OCI-LY1 (cell line): ENCODE measurements at regions not wholly inside any gene's neighbourhood (a gene's known extent, or its start where the extent isn't known, plus 50 kb on each side); places are given as distances from the start of the nearest gene placed in this dataset.

Source experiments
- H2AFZ ChIP-seq: fragments of 200-600 bp; sonication (generic), shearing (Covaris generic); 2 replicates; pipeline ENCODE4 v1.6.0; 2014; ENCODE audit warnings: antibody characterized with exemption, mild to moderate bottlenecking, low read length
- H3F3A ChIP-seq: fragments of 200-600 bp; sonication (generic), shearing (Covaris generic); 2 replicates; pipeline ENCODE4 v1.6.0; 2014; ENCODE audit warnings: mild to moderate bottlenecking, antibody characterized with exemption, low read length, moderate library complexity; ENCODE audit not compliant: insufficient read depth
- H3K27ac ChIP-seq: fragments of 200-600 bp; sonication (generic); 2 replicates; pipeline ENCODE4 v1.5.1; 2014; ENCODE audit warnings: low read length, mixed run types, mild to moderate bottlenecking, low read depth; ENCODE audit not compliant: poor library complexity, severe bottlenecking
- H3K27me3 ChIP-seq: fragments of 200-600 bp; sonication (generic); 2 replicates; pipeline ENCODE4 v1.6.0; 2014; ENCODE audit warnings: antibody characterized with exemption, mild to moderate bottlenecking, low read length, moderate library complexity; ENCODE audit not compliant: insufficient read depth
- H3K36me3 ChIP-seq: fragments of 200-600 bp; sonication (generic); 2 replicates; pipeline ENCODE4 v1.6.1; 2014; ENCODE audit warnings: mild to moderate bottlenecking, antibody characterized with exemption, low read length, moderate library complexity, mixed read lengths; ENCODE audit not compliant: insufficient read depth
- H3K4me1 ChIP-seq: fragments of 200-600 bp; sonication (generic); 2 replicates; pipeline ENCODE4 v1.5.1; 2014; ENCODE audit warnings: mild to moderate bottlenecking, low read length, moderate library complexity; ENCODE audit not compliant: insufficient read depth, severe bottlenecking
- H3K4me2 ChIP-seq: fragments of 200-600 bp; sonication (generic), shearing (Covaris generic); 2 replicates; pipeline ENCODE4 v1.6.1; 2014; ENCODE audit warnings: low read length
- H3K4me3 ChIP-seq: fragments of 200-600 bp; sonication (generic); 2 replicates; pipeline ENCODE4 v1.5.1; 2014; ENCODE audit warnings: low read length, low read depth, mild to moderate bottlenecking, mixed read lengths; ENCODE audit not compliant: poor library complexity, severe bottlenecking
- H3K79me2 ChIP-seq: fragments of 200-600 bp; shearing (Covaris generic); 2 replicates; pipeline ENCODE4 v1.6.1; 2016; ENCODE audit warnings: mixed run types, low read length, mixed read lengths; ENCODE audit not compliant: insufficient read depth
- H3K9ac ChIP-seq: fragments of 200-600 bp; sonication (generic), shearing (Covaris generic); 2 replicates; pipeline ENCODE4 v1.6.1; 2014; ENCODE audit warnings: mild to moderate bottlenecking, low read length, mixed read lengths
- H3K9me2 ChIP-seq: fragments of 200-600 bp; sonication (generic), shearing (Covaris generic); 2 replicates; pipeline ENCODE4 v1.6.1; 2014; ENCODE audit warnings: low read depth, mild to moderate bottlenecking, low read length, mixed read lengths
- H3K9me3 ChIP-seq: fragments of 200-600 bp; shearing (Covaris generic); 2 replicates; pipeline ENCODE4 v1.6.1; 2014; ENCODE audit warnings: low read length, mixed read lengths
- H4K20me1 ChIP-seq: fragments of 200-600 bp; sonication (generic), shearing (Covaris generic); 2 replicates; pipeline ENCODE4 v1.6.0; 2016; ENCODE audit warnings: mild to moderate bottlenecking, low read length; ENCODE audit not compliant: insufficient read depth
- EZH2 ChIP-seq: fragments of 200-600 bp; sonication (generic), shearing (Covaris generic); IDR thresholded peaks from 2 replicates; pipeline ENCODE4 v1.8.0; 2017; ENCODE audit warnings: borderline replicate concordance, mixed run types, mild to moderate bottlenecking, antibody characterized with exemption, low read length, moderate library complexity, mixed read lengths
- TF ChIP-seq, protein P1 (sequence below): fragments of 200-600 bp; sonication (generic), shearing (Covaris generic); IDR thresholded peaks from 2 replicates; pipeline ENCODE4 v1.5.1; 2017; ENCODE audit warnings: mild to moderate bottlenecking, antibody characterized with exemption, low read length, moderate library complexity, mixed read lengths

DNA sequence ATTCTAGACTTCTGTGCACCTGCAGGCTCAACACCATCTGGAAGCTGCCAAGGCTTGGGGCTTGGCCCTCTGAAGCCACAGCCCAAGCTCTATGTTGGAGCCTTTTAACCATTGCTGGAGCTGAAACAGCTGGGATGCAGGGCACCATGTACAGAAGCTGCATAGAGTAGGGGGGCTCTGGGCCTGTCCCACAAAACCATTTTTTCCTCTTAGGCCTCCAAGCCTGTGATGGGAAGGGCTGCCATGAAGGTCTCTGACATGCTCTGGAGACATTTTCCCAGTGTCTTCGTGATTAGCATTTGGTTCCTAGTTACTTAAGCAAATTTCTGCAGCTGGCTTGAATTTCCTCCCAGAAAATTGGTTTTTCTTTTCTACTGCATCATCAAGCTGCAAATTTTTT, 999.3 kb upstream of the GRIA3 start:
- H3K9me2 ChIP-seq, result no peaks in the 10 kb centered on the region
- H3K79me2 ChIP-seq, result no peaks in the 10 kb centered on the region
- no peaks in the 10 kb centered on the region for H3K9me3 ChIP-seq
- no peaks in the 10 kb centered on the region for H3F3A ChIP-seq
- no peaks in the 10 kb centered on the region for H3K4me1 ChIP-seq
- H3K4me3 ChIP-seq, result no peak overlapping the region
- H3K9ac ChIP-seq, result no peak overlapping the region
- no peaks in the 10 kb centered on the region for H3K36me3 ChIP-seq
- no peak overlapping the region for H3K27ac ChIP-seq
- no peak overlapping the region for H3K4me2 ChIP-seq
- H3K27me3 ChIP-seq, result no peaks in the 10 kb centered on the region
- no peak overlapping the region for H2AFZ ChIP-seq
- H4K20me1 ChIP-seq, result no peaks in the 10 kb centered on the region
- TF ChIP-seq, protein P1, sequence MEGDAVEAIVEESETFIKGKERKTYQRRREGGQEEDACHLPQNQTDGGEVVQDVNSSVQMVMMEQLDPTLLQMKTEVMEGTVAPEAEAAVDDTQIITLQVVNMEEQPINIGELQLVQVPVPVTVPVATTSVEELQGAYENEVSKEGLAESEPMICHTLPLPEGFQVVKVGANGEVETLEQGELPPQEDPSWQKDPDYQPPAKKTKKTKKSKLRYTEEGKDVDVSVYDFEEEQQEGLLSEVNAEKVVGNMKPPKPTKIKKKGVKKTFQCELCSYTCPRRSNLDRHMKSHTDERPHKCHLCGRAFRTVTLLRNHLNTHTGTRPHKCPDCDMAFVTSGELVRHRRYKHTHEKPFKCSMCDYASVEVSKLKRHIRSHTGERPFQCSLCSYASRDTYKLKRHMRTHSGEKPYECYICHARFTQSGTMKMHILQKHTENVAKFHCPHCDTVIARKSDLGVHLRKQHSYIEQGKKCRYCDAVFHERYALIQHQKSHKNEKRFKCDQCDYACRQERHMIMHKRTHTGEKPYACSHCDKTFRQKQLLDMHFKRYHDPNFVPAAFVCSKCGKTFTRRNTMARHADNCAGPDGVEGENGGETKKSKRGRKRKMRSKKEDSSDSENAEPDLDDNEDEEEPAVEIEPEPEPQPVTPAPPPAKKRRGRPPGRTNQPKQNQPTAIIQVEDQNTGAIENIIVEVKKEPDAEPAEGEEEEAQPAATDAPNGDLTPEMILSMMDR, result no peak
- TF ChIP-seq EZH2, result no peak

DNA sequence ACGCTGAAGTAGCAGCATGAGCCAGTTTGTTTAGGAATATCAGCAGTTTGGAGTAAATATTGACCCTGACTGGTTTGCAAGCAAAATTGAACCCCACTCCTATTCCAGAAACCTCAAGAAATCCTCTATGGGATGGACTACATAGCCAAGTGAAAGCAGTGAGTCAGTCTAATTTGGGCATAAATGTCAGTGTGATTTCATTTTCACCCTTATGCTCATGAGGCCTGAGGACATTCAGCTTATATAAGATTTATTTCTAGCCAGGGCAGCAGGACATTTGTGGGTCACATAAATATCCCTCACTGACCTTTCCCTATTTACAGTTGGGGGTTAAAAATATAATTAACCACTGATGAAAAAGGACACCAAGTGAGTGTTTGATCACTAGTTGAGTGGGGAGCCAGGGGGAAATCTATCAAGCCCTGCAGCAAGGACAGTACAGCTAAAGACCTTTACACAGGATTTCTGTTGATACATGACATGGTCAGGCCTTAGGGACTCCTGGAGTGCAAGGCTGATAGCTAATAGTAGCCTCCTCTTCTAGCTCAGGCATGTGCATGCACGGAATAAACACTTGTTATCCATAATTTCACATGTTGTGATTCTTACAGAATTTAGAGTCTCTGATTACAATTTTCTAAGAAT, 996.9 kb upstream of the GRIA3 start:
- H4K20me1 ChIP-seq, result no peaks in the 10 kb centered on the region
- H2AFZ ChIP-seq, result no peak overlapping the region
- no peak overlapping the region for H3K27ac ChIP-seq
- no peaks in the 10 kb centered on the region for H3K27me3 ChIP-seq
- no peak overlapping the region for H3K4me2 ChIP-seq
- H3K4me3 ChIP-seq, result no peak overlapping the region
- H3F3A ChIP-seq, result no peaks in the 10 kb centered on the region
- H3K9me2 ChIP-seq, result no peaks in the 10 kb centered on the region
- H3K79me2 ChIP-seq, result no peaks in the 10 kb centered on the region
- H3K9ac ChIP-seq, result no peak overlapping the region
- no peaks in the 10 kb centered on the region for H3K36me3 ChIP-seq
- no peaks in the 10 kb centered on the region for H3K4me1 ChIP-seq
- TF ChIP-seq EZH2, result no peak
- TF ChIP-seq, protein P1, result no peak
- no peaks in the 10 kb centered on the region for H3K9me3 ChIP-seq

DNA sequence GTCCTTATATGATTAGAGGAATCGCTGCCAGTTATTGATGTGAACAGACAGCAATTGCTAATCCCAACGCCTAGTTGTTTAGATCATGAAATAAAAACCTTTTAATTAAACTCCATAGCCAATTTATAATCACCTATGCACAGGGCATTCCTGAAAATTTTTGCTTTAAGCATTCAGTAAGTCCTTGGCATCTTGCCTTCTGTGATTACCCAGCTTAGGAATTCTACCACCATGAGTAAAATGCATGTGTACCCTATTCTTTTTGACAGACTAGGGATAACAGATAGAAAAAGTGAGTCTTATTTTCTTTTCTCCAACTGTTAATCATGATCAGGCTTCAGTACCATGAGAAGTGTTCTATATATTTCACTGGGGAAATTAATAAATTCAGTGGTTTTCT, 995.3 kb upstream of the GRIA3 start:
- H3K79me2 ChIP-seq, result no peaks in the 10 kb centered on the region
- no peak overlapping the region for H3K4me2 ChIP-seq
- no peak overlapping the region for H2AFZ ChIP-seq
- H3K36me3 ChIP-seq, result no peaks in the 10 kb centered on the region
- H3K9me2 ChIP-seq, result no peaks in the 10 kb centered on the region
- H3K27ac ChIP-seq, result no peak overlapping the region
- no peaks in the 10 kb centered on the region for H4K20me1 ChIP-seq
- no peaks in the 10 kb centered on the region for H3K4me1 ChIP-seq
- TF ChIP-seq EZH2, result no peak
- TF ChIP-seq, protein P1, result no peak
- no peaks in the 10 kb centered on the region for H3F3A ChIP-seq
- H3K9me3 ChIP-seq, result no peaks in the 10 kb centered on the region
- H3K4me3 ChIP-seq, result no peak overlapping the region
- H3K9ac ChIP-seq, result no peak overlapping the region
- H3K27me3 ChIP-seq, result no peaks in the 10 kb centered on the region
